Lung (tissue), 11 donors: ENCODE measurements at regions not wholly inside any gene's neighbourhood (a gene's known extent, or its start where the extent isn't known, plus 50 kb on each side); places are given as distances from the start of the nearest gene placed in this dataset.

Experiments
- ATAC-seq: fragments of 200-7000 bp; cut with Tn5 transposase; one replicate; pipeline ENCODE4 v1.9.1; 2020; ENCODE audit warnings: moderate number of reproducible peaks; ENCODE audit not compliant: insufficient read depth, low FRiP score
- DNase-seq, 3 donors: peaks; one replicate each; pipeline ENCODE4 v3.0.0-alpha.2; 2013 to 2017
- H3K27ac ChIP-seq, 2 donors: one replicate each; pipeline ENCODE4 v1.5.1; 2013; ENCODE audit warnings: mild to moderate bottlenecking in 2 of 2, moderate library complexity in 2 of 2, control low read depth in 1 of 2, inconsistent platforms in 1 of 2, low read depth in 1 of 2, low read length in 1 of 2
- H3K27me3 ChIP-seq, 3 donors: one replicate each; pipeline ENCODE4 v1.5.1; 2013; ENCODE audit warnings: low read length in 2 of 3; ENCODE audit not compliant: control insufficient read depth in 3 of 3, insufficient read depth in 3 of 3
- H3K36me3 ChIP-seq, 4 donors: one replicate each; pipeline ENCODE4 v1.5.1; 2013; ENCODE audit warnings: low read length in 4 of 4, mild to moderate bottlenecking in 1 of 4, moderate library complexity in 1 of 4; ENCODE audit not compliant: control insufficient read depth in 4 of 4, insufficient read depth in 4 of 4
- H3K4me1 ChIP-seq, 5 donors: one replicate each; pipeline ENCODE4 v1.5.1; 2013; ENCODE audit warnings: low read length in 5 of 5, mild to moderate bottlenecking in 2 of 5, moderate library complexity in 1 of 5; ENCODE audit not compliant: control insufficient read depth in 5 of 5, insufficient read depth in 5 of 5
- H3K4me3 ChIP-seq: one replicate; pipeline ENCODE4 v1.5.1; 2013; ENCODE audit warnings: mild to moderate bottlenecking, control low read depth, moderate library complexity
- H3K9ac ChIP-seq, 2 donors: one replicate each; pipeline ENCODE4 v1.5.1; 2013; ENCODE audit warnings: low read length in 2 of 2, control low read depth in 1 of 2; ENCODE audit not compliant: insufficient read depth in 1 of 2
- H3K9me3 ChIP-seq, 4 donors: one replicate each; pipeline ENCODE4 v1.5.1; 2013; ENCODE audit warnings: low read length in 3 of 4, mild to moderate bottlenecking in 1 of 4, moderate library complexity in 1 of 4; ENCODE audit not compliant: control insufficient read depth in 4 of 4, insufficient read depth in 3 of 4
- WGBS, 2 donors: extraction: QIAGEN DNeasy Blood & Tissue Kit; methylation state at CpG; one replicate each; pipeline ENCODE4 v1.1.7; 2013; 5-methylcytosine and 5-hydroxymethylcytosine counted together
- TF ChIP-seq, protein P1 (sequence below): IDR thresholded peaks from 2 replicates; pipeline ENCODE4 v1.5.1; 2012; ENCODE audit warnings: mild to moderate bottlenecking; ENCODE audit errors: control extremely low read depth, extremely low read depth
- donor health status: control.
- donor health status: control.
- donor health status: Bipolar disorder and iron deficiency.
- donor health status: healthy.
- donor health status: DM: yes; HTN: yes; CAD: no.

DNA sequence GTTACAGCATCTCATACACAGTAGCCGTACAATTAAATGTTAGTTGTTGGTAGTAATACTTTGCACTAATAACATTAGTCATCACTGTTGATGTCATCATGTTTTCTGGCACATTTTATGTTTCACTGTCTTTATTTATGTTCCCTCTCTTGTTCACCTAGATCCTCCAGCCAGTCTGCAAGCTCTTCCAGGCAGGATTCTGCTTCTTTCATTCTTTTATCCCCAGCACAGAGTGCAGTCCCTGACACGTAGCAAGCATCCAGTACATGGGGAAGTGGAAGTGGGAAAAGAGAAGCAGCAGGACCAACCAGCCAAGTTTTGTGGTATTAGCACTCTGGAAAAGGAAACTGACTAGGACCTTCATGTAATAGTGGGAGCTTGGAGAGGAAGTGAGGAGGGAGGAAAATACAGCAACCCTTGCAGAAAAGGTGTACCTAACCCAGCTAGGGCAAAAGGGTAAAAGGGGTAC lies 89.7 kb upstream of the SLC44A1 start:
- DNase-seq (no peak), ATAC-seq (no peak)
- no peak overlapping the region for H3K9ac ChIP-seq
- H3K27me3 ChIP-seq, result no peaks in the 10 kb centered on the region
- H3K4me3 ChIP-seq, result no peak overlapping the region
- no peaks in the 10 kb centered on the region for H3K36me3 ChIP-seq
- TF ChIP-seq, protein P1, sequence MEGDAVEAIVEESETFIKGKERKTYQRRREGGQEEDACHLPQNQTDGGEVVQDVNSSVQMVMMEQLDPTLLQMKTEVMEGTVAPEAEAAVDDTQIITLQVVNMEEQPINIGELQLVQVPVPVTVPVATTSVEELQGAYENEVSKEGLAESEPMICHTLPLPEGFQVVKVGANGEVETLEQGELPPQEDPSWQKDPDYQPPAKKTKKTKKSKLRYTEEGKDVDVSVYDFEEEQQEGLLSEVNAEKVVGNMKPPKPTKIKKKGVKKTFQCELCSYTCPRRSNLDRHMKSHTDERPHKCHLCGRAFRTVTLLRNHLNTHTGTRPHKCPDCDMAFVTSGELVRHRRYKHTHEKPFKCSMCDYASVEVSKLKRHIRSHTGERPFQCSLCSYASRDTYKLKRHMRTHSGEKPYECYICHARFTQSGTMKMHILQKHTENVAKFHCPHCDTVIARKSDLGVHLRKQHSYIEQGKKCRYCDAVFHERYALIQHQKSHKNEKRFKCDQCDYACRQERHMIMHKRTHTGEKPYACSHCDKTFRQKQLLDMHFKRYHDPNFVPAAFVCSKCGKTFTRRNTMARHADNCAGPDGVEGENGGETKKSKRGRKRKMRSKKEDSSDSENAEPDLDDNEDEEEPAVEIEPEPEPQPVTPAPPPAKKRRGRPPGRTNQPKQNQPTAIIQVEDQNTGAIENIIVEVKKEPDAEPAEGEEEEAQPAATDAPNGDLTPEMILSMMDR, result no peak
- H3K27ac ChIP-seq, result no peak overlapping the region
- whole genome bisulfite sequencing, 2 donors, result 48 to 71% methylated on average over 2 of the region's 2 CpGs
- no peaks in the 10 kb centered on the region for H3K9me3 ChIP-seq
- H3K4me1 ChIP-seq, result peaks cover 0 to 6% (median 0%) of the 10 kb centered on the region in 5 donors

DNA sequence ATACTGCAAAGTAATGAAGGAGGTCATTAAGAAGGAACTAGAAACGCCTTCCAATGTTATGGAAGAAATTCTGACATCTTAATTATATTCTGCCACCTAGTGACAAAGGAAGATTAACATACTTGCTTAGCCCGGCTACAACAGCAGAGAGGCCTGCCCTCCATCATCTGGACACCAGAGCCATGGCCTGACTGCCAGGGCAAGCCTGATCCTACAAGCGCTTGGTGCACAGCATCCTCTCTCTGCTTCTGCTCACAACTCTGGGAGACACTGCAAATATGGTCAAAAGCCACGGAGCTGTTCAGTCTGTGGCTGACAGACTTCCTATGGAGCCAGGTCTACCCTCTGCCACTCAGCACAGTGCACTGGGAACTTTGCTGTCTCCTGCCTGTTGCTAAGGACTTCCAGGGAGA lies 87.3 kb upstream of the SLC44A1 start:
- ATAC-seq (peak; percentile 72), DNase-seq (peak; percentile 64 to 89 (median 86))

DNA sequence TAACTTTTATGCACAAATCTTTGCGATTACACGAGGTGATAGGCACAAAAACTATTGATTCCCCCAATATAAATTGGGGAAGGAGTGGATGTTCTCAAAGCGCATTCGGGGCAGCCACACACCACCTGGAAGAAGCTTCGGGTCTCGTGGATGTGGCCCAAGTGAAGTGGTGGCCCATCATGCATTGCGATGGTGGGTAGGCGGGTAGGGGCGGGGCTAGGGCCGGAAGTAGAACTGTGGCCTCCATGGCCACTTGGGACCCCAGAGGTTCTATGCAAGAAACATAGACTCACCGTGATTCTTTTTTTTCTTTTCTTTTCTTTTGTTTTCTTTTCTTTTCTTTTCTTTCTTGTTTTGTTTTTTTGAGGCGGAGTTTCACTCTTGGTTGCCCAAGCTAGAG lies 86.4 kb upstream of the SLC44A1 start:
- DNase-seq (no peak), ATAC-seq (no peak)
- H3K4me1 ChIP-seq, result peaks cover 0 to 6% (median 0%) of the 10 kb centered on the region in 5 donors
- no peak overlapping the region for H3K4me3 ChIP-seq
- no peaks in the 10 kb centered on the region for H3K36me3 ChIP-seq
- no peak overlapping the region for H3K9ac ChIP-seq
- H3K27me3 ChIP-seq, result no peaks in the 10 kb centered on the region
- no peaks in the 10 kb centered on the region for H3K9me3 ChIP-seq
- WGBS, 2 donors, result 93 to 98% methylated on average over 11 to 12 of the region's 12 CpGs
- no peak overlapping the region for H3K27ac ChIP-seq
- TF ChIP-seq, protein P1, result no peak

More for the DNA sequence above, 87.3 kb upstream of the SLC44A1 start:
- TF ChIP-seq, protein P1, result peak; percentile 39
- 16 to 17% methylated on average over 4 of the region's 4 CpGs for WGBS, 2 donors
- no peak overlapping the region for H3K4me3 ChIP-seq
- H3K9ac ChIP-seq, result no peak overlapping the region
- H3K9me3 ChIP-seq, result no peaks in the 10 kb centered on the region
- peaks cover 0 to 6% (median 0%) of the 10 kb centered on the region in 5 donors for H3K4me1 ChIP-seq
- no peaks in the 10 kb centered on the region for H3K36me3 ChIP-seq
- H3K27ac ChIP-seq, result no peak overlapping the region
- no peaks in the 10 kb centered on the region for H3K27me3 ChIP-seq

DNA sequence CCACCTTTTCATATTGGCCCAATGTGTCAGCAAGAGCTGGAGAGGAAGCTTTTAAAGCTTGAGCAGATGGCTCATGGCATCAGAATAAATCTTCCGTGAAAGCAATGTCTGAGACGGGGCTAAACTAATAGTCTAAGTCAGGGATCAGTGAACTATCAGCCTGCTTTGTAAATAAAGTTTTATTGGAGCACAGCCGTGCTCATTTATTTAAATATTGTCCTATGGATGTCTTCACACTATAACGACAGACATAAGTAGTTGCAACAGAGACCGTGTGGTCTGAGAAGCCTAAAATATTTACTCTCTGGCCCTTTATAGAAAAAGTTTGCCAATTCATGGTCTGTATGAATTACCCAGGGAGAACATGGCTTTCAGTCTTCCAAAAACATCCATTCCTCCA lies 85.6 kb upstream of the SLC44A1 start:
- no peaks in the 10 kb centered on the region for H3K27me3 ChIP-seq
- DNase-seq (no peak), ATAC-seq (no peak)
- H3K4me1 ChIP-seq, result peaks cover 0 to 6% (median 0%) of the 10 kb centered on the region in 5 donors
- TF ChIP-seq, protein P1, result no peak
- H3K36me3 ChIP-seq, result no peaks in the 10 kb centered on the region
- no peaks in the 10 kb centered on the region for H3K9me3 ChIP-seq
- H3K4me3 ChIP-seq, result no peak overlapping the region
- 73 to 78% methylated on average over 5 of the region's 5 CpGs for WGBS, 2 donors
- H3K27ac ChIP-seq, result no peak overlapping the region
- no peak overlapping the region for H3K9ac ChIP-seq
